Upper lobe of right lung (tissue), 1 donor: ENCODE measurements at regions not wholly inside any gene's neighbourhood (a gene's known extent, or its start where the extent isn't known, plus 50 kb on each side); places are given as distances from the start of the nearest gene placed in this dataset.

Experiments
- ATAC-seq: fragments of 200-7000 bp; cut with Tn5 transposase; one replicate; pipeline ENCODE4 v1.9.1; 2020; ENCODE audit warnings: mild to moderate bottlenecking, moderate library complexity
- DNase-seq: peaks from one replicate; pipeline ENCODE4 v3.0.0-alpha.2; 2020
- H3K27ac ChIP-seq: fragments of 200-600 bp; one replicate; pipeline ENCODE4 v1.8.0; 2022
- H3K27me3 ChIP-seq: fragments of 200-600 bp; one replicate; pipeline ENCODE4 v1.8.0; 2022; ENCODE audit warnings: mild to moderate bottlenecking
- H3K36me3 ChIP-seq: fragments of 200-600 bp; one replicate; pipeline ENCODE4 v1.8.0; 2022
- H3K4me1 ChIP-seq: fragments of 200-600 bp; one replicate; pipeline ENCODE4 v1.8.0; 2022
- H3K4me3 ChIP-seq: fragments of 200-600 bp; one replicate; pipeline ENCODE4 v1.8.0; 2022; ENCODE audit warnings: mild to moderate bottlenecking
- H3K9me3 ChIP-seq: fragments of 200-600 bp; one replicate; pipeline ENCODE4 v1.8.0; 2022
- intact Hi-C: fragments of 100-400 bp; cut with DNase I; formaldehyde crosslinking; loops from one replicate; pipeline ENCODE4 v1.11.0; 2022
- TF ChIP-seq, protein P1 (sequence below): fragments of 200-600 bp; IDR thresholded peaks from one replicate; pipeline ENCODE4 v1.8.0; 2022; ENCODE audit warnings: antibody characterized with exemption
- donor health status: DM: no; HTN: yes; CAD: no; lungs with severe emphysema.

- no peaks in the 10 kb centered on the region for H3K9me3 ChIP-seq
- no peak for ATAC-seq
- no peak for DNase-seq
These were observed 53.3 kb upstream of the SMLR1 start for GRCh38 chr6:130773860-130774259.

GRCh38 chr6:130775411-130776012 lies 51.7 kb upstream of the SMLR1 start:
- no peaks in the 10 kb centered on the region for H3K9me3 ChIP-seq
- TF ChIP-seq, protein P1, sequence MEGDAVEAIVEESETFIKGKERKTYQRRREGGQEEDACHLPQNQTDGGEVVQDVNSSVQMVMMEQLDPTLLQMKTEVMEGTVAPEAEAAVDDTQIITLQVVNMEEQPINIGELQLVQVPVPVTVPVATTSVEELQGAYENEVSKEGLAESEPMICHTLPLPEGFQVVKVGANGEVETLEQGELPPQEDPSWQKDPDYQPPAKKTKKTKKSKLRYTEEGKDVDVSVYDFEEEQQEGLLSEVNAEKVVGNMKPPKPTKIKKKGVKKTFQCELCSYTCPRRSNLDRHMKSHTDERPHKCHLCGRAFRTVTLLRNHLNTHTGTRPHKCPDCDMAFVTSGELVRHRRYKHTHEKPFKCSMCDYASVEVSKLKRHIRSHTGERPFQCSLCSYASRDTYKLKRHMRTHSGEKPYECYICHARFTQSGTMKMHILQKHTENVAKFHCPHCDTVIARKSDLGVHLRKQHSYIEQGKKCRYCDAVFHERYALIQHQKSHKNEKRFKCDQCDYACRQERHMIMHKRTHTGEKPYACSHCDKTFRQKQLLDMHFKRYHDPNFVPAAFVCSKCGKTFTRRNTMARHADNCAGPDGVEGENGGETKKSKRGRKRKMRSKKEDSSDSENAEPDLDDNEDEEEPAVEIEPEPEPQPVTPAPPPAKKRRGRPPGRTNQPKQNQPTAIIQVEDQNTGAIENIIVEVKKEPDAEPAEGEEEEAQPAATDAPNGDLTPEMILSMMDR, result no peak
- H3K36me3 ChIP-seq, result no peaks in the 10 kb centered on the region
- no peaks in the 10 kb centered on the region for H3K27me3 ChIP-seq
- no peak overlapping the region for H3K4me3 ChIP-seq
- intact Hi-C loops, result no loop called here
- DNase-seq (no peak), ATAC-seq (no peak)
- no peak overlapping the region for H3K27ac ChIP-seq
- no peaks in the 10 kb centered on the region for H3K4me1 ChIP-seq

More at GRCh38 chr6:130773860-130774259, 53.3 kb upstream of the SMLR1 start:
- Histone ChIP-seq H3K27me3 (no peaks in the 10 kb centered on the region), H3K27ac (no peak overlapping the region), H3K4me1 (no peaks in the 10 kb centered on the region), H3K36me3 (no peaks in the 10 kb centered on the region), H3K4me3 (no peak overlapping the region)
- intact Hi-C loops, result no loop called here
- TF ChIP-seq, protein P1, result no peak

DNA sequence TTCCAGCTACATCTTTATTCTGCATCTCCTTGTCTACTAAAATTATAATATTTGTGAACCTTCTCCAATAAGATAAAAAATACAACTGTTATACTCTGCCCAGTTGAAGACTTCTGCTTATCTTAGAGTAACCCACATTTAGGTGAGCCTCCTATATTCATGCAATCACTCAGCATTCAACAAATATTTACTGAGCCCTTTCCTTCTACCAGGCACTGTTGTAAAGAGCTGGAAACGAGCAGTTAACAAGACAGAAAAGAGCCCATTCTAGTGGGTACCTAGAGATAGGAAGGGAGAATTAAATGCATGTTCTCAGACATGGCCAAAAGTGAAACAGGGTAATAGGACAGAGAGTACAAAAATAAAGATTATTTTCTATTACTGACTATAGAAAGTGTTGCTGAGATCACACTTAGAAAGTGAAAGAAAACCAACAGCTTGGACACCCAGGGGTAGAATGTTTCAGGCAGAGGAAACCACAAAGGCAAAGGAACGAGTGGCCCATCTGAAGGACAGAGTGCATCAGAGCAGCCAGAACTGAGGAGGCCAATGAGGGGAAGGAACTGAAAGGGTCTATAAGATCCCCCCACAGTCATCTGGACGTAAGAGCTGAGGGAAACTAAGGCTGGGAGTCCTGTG lies 50.8 kb upstream of the SMLR1 start:
- intact Hi-C loops, result no loop called here
- Histone ChIP-seq H3K4me1 (no peaks in the 10 kb centered on the region), H3K4me3 (no peak overlapping the region), H3K27ac (no peak overlapping the region), H3K36me3 (no peaks in the 10 kb centered on the region), H3K27me3 (no peaks in the 10 kb centered on the region), H3K9me3 (no peaks in the 10 kb centered on the region)
- TF ChIP-seq, protein P1, result no peak
- no peak for DNase-seq
- no peak for ATAC-seq
